Subcutaneous abdominal adipose tissue (tissue), 5 donors: ENCODE measurements at regions not wholly inside any gene's neighbourhood (a gene's known extent, or its start where the extent isn't known, plus 50 kb on each side); places are given as distances from the start of the nearest gene placed in this dataset.
A peak's percentile ranks its signal among the peaks of the same experiment; 100 is the strongest.

Experiments used
- H3K27ac ChIP-seq: one replicate; pipeline ENCODE4 v1.7.0; 2013; ENCODE audit warnings: low read depth, mild to moderate bottlenecking, inconsistent platforms, low read length, moderate library complexity
- H3K27me3 ChIP-seq, 5 donors: one replicate each; pipeline ENCODE4 v1.7.0; 2013; ENCODE audit warnings: low read length in 5 of 5, inconsistent platforms in 1 of 5; ENCODE audit not compliant: control insufficient read depth in 5 of 5, insufficient read depth in 4 of 5
- H3K36me3 ChIP-seq, 5 donors: one replicate each; pipeline ENCODE4 v1.7.0; 2013; ENCODE audit warnings: low read length in 5 of 5; ENCODE audit not compliant: control insufficient read depth in 5 of 5, insufficient read depth in 5 of 5
- H3K4me1 ChIP-seq, 5 donors: one replicate each; pipeline ENCODE4 v1.7.0; 2013; ENCODE audit warnings: low read length in 5 of 5, mild to moderate bottlenecking in 3 of 5, moderate library complexity in 1 of 5; ENCODE audit not compliant: control insufficient read depth in 5 of 5, insufficient read depth in 5 of 5
- H3K4me3 ChIP-seq, 5 donors: one replicate each; pipeline ENCODE4 v1.7.0; 2013; ENCODE audit warnings: low read length in 5 of 5, low read depth in 1 of 5
- H3K9ac ChIP-seq, 5 donors: one replicate each; pipeline ENCODE4 v1.7.0; 2013; ENCODE audit warnings: low read length in 5 of 5, mild to moderate bottlenecking in 4 of 5, moderate library complexity in 3 of 5
- H3K9me3 ChIP-seq, 5 donors: one replicate each; pipeline ENCODE4 v1.7.0; 2013; ENCODE audit warnings: low read length in 5 of 5; ENCODE audit not compliant: control insufficient read depth in 5 of 5
- donor health status: healthy.
- donor health status: healthy.
- donor health status: healthy.
- donor health status: healthy.
- donor health status: healthy.

- no peak overlapping the region for H3K9ac ChIP-seq
- no peak overlapping the region for H3K27ac ChIP-seq
- H3K9me3 ChIP-seq: no peaks in the 10 kb centered on the region
- peaks cover 22 to 54% (median 32%) of the 10 kb centered on the region in 5 donors for H3K27me3 ChIP-seq
- peaks cover 0 to 5% (median 2%) of the 10 kb centered on the region in 5 donors for H3K4me1 ChIP-seq
- H3K4me3 ChIP-seq: no peak overlapping the region
- no peaks in the 10 kb centered on the region for H3K36me3 ChIP-seq
Measured at GRCh38 chr14:96735526-96735925, 61.7 kb upstream of the VRK1 start.

GRCh38 chr14:96736439-96736838, 60.7 kb upstream of the VRK1 start:
- Histone ChIP-seq H3K9me3 (no peaks in the 10 kb centered on the region), H3K4me1 (peaks cover 0 to 9% (median 7%) of the 10 kb centered on the region in 5 donors), H3K4me3 (no peak overlapping the region), H3K27me3 (peaks cover 22 to 50% (median 32%) of the 10 kb centered on the region in 5 donors), H3K9ac (no peak overlapping the region), H3K27ac (no peak overlapping the region), H3K36me3 (no peaks in the 10 kb centered on the region)

GRCh38 chr14:96737881-96738280, 59.3 kb upstream of the VRK1 start:
- no peak overlapping the region for H3K27ac ChIP-seq
- peaks cover 28 to 58% (median 39%) of the 10 kb centered on the region in 5 donors for H3K27me3 ChIP-seq
- H3K9ac ChIP-seq: no peak overlapping the region
- peaks cover 0 to 11% (median 7%) of the 10 kb centered on the region in 5 donors for H3K4me1 ChIP-seq
- H3K9me3 ChIP-seq: no peaks in the 10 kb centered on the region
- H3K36me3 ChIP-seq: no peaks in the 10 kb centered on the region
- no peak overlapping the region for H3K4me3 ChIP-seq

DNA sequence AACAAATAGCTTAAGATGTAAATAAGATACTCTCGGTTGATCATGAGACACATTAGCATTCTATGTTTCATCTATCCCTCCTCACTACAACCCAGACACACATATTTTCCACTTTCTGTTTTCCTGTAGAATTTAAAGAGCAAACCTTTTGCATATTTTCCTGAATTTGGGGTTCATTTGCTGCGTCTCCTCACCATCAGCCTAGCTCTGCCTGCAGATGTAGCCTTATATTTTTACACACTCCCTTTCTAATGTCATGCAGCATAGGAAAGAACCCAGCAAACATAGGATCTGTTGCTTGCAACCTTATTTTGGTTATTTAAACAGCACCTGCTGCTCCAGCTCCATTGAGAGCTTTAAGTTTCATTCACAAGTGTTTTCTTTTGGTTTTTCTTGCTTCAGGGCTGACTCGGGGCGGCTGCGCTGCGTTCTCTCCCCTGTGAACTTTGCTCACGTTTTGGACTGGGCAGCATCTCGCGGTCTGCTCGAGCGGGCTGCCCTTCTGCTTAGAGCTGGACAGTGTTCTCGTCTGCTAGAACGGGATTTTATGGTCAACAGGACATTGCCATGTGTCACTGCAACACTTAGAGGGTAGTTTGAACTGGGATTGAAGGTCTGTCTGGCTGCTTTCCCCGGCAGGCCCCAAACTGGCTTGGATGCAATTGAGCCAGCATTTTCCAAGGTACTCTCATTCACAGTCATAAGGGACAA, 57.8 kb upstream of the VRK1 start:
- Histone ChIP-seq H3K27ac (no peak overlapping the region), H3K9ac (no peak overlapping the region), H3K4me3 (no peak overlapping the region), H3K27me3 (peaks cover 25 to 66% (median 36%) of the 10 kb centered on the region in 5 donors), H3K9me3 (no peaks in the 10 kb centered on the region), H3K36me3 (no peaks in the 10 kb centered on the region), H3K4me1 (peaks cover 0 to 11% (median 7%) of the 10 kb centered on the region in 5 donors)

DNA sequence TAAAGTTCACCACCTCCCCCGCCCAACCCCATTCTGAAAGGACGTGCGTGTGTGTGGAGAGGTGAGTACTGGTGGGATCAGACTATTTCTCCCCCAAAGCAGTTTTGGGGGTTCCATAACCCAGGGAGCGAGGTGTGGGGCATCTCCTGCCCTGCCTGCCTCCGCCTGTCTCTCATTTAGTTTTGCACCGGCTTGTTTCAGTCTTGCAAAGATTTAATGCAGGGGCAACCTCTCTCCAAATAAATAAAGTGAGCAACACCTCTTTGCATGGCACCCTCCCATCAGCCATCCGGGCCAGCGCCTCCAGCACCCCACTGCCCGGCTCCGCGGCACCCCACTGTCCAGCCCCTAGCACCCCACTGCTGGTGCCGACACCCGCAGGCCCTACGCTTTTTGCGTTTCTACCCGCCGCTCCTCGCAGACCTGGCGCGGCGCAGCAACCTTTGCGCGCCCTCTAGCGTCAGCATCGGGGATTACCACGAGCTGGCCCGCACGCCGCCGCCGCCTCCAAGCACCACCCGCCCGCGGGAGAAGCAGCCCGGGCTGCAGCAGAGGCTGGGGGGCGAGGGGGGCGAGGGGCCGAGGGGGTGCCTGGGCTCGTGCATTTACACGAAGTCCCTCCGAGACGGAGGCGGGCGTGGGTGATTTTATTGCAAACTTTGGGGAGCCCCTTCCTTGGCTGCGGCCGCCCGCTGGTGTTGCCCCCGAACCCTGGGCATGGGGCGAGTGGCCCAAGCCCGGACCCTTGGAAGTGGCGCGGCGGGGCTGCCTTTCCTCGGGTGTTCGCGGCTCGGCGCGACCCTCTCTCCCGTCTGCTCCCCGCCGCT, 55.8 kb upstream of the VRK1 start:
- Histone ChIP-seq H3K27me3 (peaks cover 22 to 59% (median 29%) of the 10 kb centered on the region in 5 donors), H3K27ac (no peak overlapping the region), H3K9me3 (peaks cover 0 to 2% (median 0%) of the 10 kb centered on the region in 5 donors), H3K9ac (no peak overlapping the region), H3K4me1 (peaks cover 0 to 11% (median 7%) of the 10 kb centered on the region in 5 donors), H3K4me3 (peak overlapping the region; percentile 33 to 57 (median 40)), H3K36me3 (no peaks in the 10 kb centered on the region)

DNA sequence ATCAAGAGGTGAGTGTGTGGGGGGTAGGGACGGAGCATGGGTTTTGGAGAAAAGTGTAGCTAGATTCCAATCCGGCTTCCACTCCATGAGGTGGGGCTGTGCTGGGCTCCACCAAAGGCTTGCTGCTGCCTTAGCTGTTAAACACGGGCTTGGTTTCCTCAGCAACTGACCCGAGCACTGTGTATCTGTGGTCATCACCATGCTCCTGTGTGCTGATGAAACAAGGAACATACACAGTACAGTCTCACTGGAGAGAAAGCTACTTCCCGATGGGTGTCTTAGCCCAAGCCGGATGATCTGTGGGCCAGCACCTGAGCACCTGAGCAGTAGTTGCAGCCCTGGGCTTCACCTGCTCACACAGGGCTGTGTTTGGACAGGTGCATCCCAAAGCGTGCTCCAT, 52.9 kb upstream of the VRK1 start:
- H3K4me1 ChIP-seq: peaks cover 0 to 11% (median 7%) of the 10 kb centered on the region in 5 donors
- no peak overlapping the region for H3K4me3 ChIP-seq
- H3K36me3 ChIP-seq: no peaks in the 10 kb centered on the region
- no peak overlapping the region for H3K9ac ChIP-seq
- peaks cover 8 to 43% (median 18%) of the 10 kb centered on the region in 5 donors for H3K27me3 ChIP-seq
- H3K27ac ChIP-seq: no peak overlapping the region
- peaks cover 0 to 2% (median 0%) of the 10 kb centered on the region in 5 donors for H3K9me3 ChIP-seq

- Histone ChIP-seq H3K36me3 (no peaks in the 10 kb centered on the region), H3K9me3 (peaks cover 0 to 2% (median 0%) of the 10 kb centered on the region in 5 donors), H3K4me1 (peaks cover 0 to 8% (median 4%) of the 10 kb centered on the region in 5 donors), H3K27me3 (peaks cover 7 to 36% (median 20%) of the 10 kb centered on the region in 5 donors), H3K9ac (no peak overlapping the region), H3K27ac (no peak overlapping the region), H3K4me3 (no peak overlapping the region)
Measured at GRCh38 chr14:96745500-96746051, 51.6 kb upstream of the VRK1 start.

DNA sequence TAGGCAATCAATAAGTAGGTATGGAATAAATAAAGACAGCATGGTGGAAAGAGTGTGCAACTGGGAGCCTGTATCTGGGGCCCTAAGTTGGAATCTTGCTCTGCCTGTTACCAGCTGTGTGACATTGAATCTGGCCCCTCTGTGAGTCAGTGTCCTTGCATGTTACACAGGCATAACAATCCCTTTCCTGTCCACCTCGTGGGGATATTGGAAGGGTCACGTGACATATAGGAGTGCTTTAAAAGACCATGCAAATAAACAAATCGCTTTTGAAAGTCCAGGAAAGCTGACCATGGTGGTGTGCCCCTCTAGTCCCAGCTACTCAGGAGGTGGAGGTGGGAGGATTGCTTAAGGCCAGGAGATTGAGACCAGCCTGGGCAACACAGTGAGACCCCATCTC, 51.1 kb upstream of the VRK1 start:
- Histone ChIP-seq H3K27ac (no peak overlapping the region), H3K4me3 (no peak overlapping the region), H3K9ac (no peak overlapping the region), H3K4me1 (peaks cover 0 to 6% (median 3%) of the 10 kb centered on the region in 5 donors), H3K9me3 (peaks cover 0 to 4% (median 0%) of the 10 kb centered on the region in 5 donors), H3K27me3 (peaks cover 7 to 35% (median 20%) of the 10 kb centered on the region in 5 donors), H3K36me3 (no peaks in the 10 kb centered on the region)

GRCh38 chr14:96747006-96747405, 50.2 kb upstream of the VRK1 start:
- Histone ChIP-seq H3K27me3 (peaks cover 3 to 32% (median 17%) of the 10 kb centered on the region in 5 donors), H3K36me3 (no peaks in the 10 kb centered on the region), H3K4me3 (no peak overlapping the region), H3K9ac (no peak overlapping the region), H3K9me3 (peaks cover 0 to 4% (median 0%) of the 10 kb centered on the region in 5 donors), H3K4me1 (no peaks in the 10 kb centered on the region), H3K27ac (no peak overlapping the region)
